K562 (cell line): ENCODE measurements at regions not wholly inside any gene's neighbourhood (a gene's known extent, or its start where the extent isn't known, plus 50 kb on each side); places are given as distances from the start of the nearest gene placed in this dataset.

Experiments
- ATAC-seq: fragments of 200-7000 bp; cut with Tn5 transposase; 3 replicates; pipeline ENCODE4 v1.9.1; 2020; ENCODE audit warnings: moderate library complexity
- BruUV-seq: library from RNA; stranded (reverse); fragments of 400-500 nt; replicated peaks from 2 replicates; lab custom pipeline; 2021; lab: Mats Ljungman, UMichigan
- CTCF ChIA-PET: fragments of 300-600 bp; formaldehyde crosslinking; extraction: SDS; loops from one replicate; lab custom pipeline; 2021; ENCODE audit warnings: low intra/inter-chr PET ratio; lab: Yijun Ruan, JAX
- POLR2A ChIA-PET: fragments of 300-600, 350-650 bp; sonication (Branson Sonifier 250); formaldehyde crosslinking; extraction: SDS; loops from one replicate; lab custom pipeline; 2021; ENCODE audit warnings: antibody characterized with exemption, inconsistent platforms; lab: Yijun Ruan, JAX
- DNase-seq, 4 experiments: peaks; one replicate each; pipeline versions ENCODE4 v3.0.0 to v3.0.0-alpha.2; 2011 to 2018; ENCODE audit warnings: low spot score in 3 of 4, mixed read lengths in 3 of 4; ENCODE audit errors: extremely low read depth in 1 of 4
- FAIRE-seq: peaks from 2 replicates; lab custom pipeline; 2011; peaks lifted over from hg19 to GRCh38; lab: Jason Lieb, UNC
- H2AFZ ChIP-seq: 2 replicates; pipeline ENCODE4 v1.6.0; 2011; ENCODE audit warnings: low read depth, low read length, control low read depth, inconsistent platforms
- H3K27ac ChIP-seq: fragments of 200-600 bp; 3 replicates; pipeline ENCODE4 v1.8.0; 2011; ENCODE audit warnings: low read depth, mild to moderate bottlenecking, control low read depth, inconsistent platforms, low read length, moderate library complexity, mixed read lengths; ENCODE audit errors: extremely low read depth
- H3K27me3 ChIP-seq, 2 experiments: fragments of 300-600 bp in 1 of 2; 2 replicates in 1 of 2; 3 replicates in 1 of 2; pipeline versions ENCODE4 v1.6.0 to v1.8.0; 2011; ENCODE audit warnings: inconsistent platforms in 2 of 2, low read length in 2 of 2, mild to moderate bottlenecking in 1 of 2, mixed read lengths in 1 of 2, moderate library complexity in 1 of 2; ENCODE audit not compliant: control insufficient read depth in 2 of 2, insufficient read depth in 2 of 2
- H3K36me3 ChIP-seq: fragments of 300-600 bp; 3 replicates; pipeline ENCODE4 v1.8.0; 2011; ENCODE audit warnings: mild to moderate bottlenecking, low read length, inconsistent platforms; ENCODE audit not compliant: control insufficient read depth, insufficient read depth
- H3K4me1 ChIP-seq, 2 experiments: fragments of 200-600 bp in 1 of 2; replicated peaks in 1 of 2; 2 replicates in 1 of 2; 3 replicates in 1 of 2; pipeline versions ENCODE4 v1.5.1 to v1.8.0; 2011; ENCODE audit warnings: inconsistent platforms in 2 of 2, low read length in 2 of 2, mild to moderate bottlenecking in 1 of 2, mixed read lengths in 1 of 2, moderate library complexity in 1 of 2; ENCODE audit not compliant: control insufficient read depth in 2 of 2, insufficient read depth in 2 of 2
- H3K4me2 ChIP-seq: 2 replicates; pipeline ENCODE4 v1.6.1; 2011; ENCODE audit warnings: low read length, control low read depth, inconsistent platforms, mixed read lengths; ENCODE audit not compliant: insufficient read depth
- H3K4me3 ChIP-seq: fragments of 200-600 bp; sonication (generic), shearing (Covaris generic); 2 replicates; pipeline ENCODE4 v1.5.1; 2016; ENCODE audit warnings: control low read depth, inconsistent platforms
- H3K79me2 ChIP-seq: fragments of 200-600 bp; 3 replicates; pipeline ENCODE4 v1.8.0; 2011; ENCODE audit warnings: low read length, inconsistent platforms; ENCODE audit not compliant: control insufficient read depth, insufficient read depth
- H3K9ac ChIP-seq, 2 experiments: 2 replicates each; pipeline versions ENCODE4 v1.6.0 to v1.6.1; 2011; ENCODE audit warnings: low read depth in 2 of 2, low read length in 2 of 2, control low read depth in 1 of 2, inconsistent platforms in 1 of 2, mild to moderate bottlenecking in 1 of 2, mixed read lengths in 1 of 2; ENCODE audit not compliant: insufficient read depth in 1 of 2
- H3K9me1 ChIP-seq: one replicate; pipeline ENCODE4 v1.6.0; 2011; ENCODE audit warnings: inconsistent platforms, mild to moderate bottlenecking, low read length, moderate library complexity; ENCODE audit not compliant: control insufficient read depth, insufficient read depth
- H3K9me3 ChIP-seq: replicated peaks from 2 replicates; pipeline ENCODE4 v1.5.1; 2011; ENCODE audit warnings: low read depth, low read length, inconsistent platforms; ENCODE audit not compliant: control insufficient read depth, insufficient read depth
- H4K20me1 ChIP-seq: replicated peaks from 2 replicates; pipeline ENCODE4 v1.6.1; 2011; ENCODE audit warnings: low read length, inconsistent platforms, mixed read lengths; ENCODE audit not compliant: control insufficient read depth, insufficient read depth
- DMBX1 ChIP-seq: fragments of 250-450 bp; sonication (Bioruptor Pico); IDR thresholded peaks from 2 replicates; pipeline ENCODE4 v1.8.0; 2022; ENCODE audit warnings: inconsistent platforms, mild to moderate bottlenecking, moderate library complexity, borderline replicate concordance
- GTF2B ChIP-seq: IDR thresholded peaks from 2 replicates; pipeline ENCODE4 v1.6.1; 2011; ENCODE audit not compliant: insufficient read length; ENCODE audit errors: extremely low read depth
- HOXB6 ChIP-seq: fragments of 250-450 bp; sonication (Bioruptor Pico); IDR thresholded peaks from 2 replicates; pipeline ENCODE4 v1.5.1; 2022; ENCODE audit warnings: mild to moderate bottlenecking, borderline replicate concordance
- IRF2 ChIP-seq: sonication (generic); formaldehyde crosslinking; IDR thresholded peaks from 2 replicates; pipeline ENCODE4 v1.8.1; 2022; ENCODE audit warnings: mild to moderate bottlenecking, missing genetic modification reagents
- KAT2B ChIP-seq: IDR thresholded peaks from one replicate; pipeline ENCODE4 v1.6.1; 2012; ENCODE audit warnings: low read depth, mild to moderate bottlenecking, control low read depth, inconsistent platforms, low read length, moderate library complexity
- KDM2B ChIP-seq: fragments of 250-450 bp; sonication (Bioruptor Pico); IDR thresholded peaks from 2 replicates; pipeline ENCODE4 v1.8.0; 2021; ENCODE audit warnings: mild to moderate bottlenecking, moderate library complexity
- NFATC3 ChIP-seq: fragments of 450-650 bp; IDR thresholded peaks from 2 replicates; pipeline ENCODE4 v1.6.1; 2017; ENCODE audit warnings: mild to moderate bottlenecking
- PCBP1 ChIP-seq: fragments of 200-400 bp; formaldehyde crosslinking; IDR thresholded peaks from 2 replicates; pipeline ENCODE4 v1.6.1; 2018; ENCODE audit warnings: mild to moderate bottlenecking, low read depth, low read length; ENCODE audit not compliant: poor library complexity, severe bottlenecking
- SMAD4 ChIP-seq: fragments of 250-450 bp; sonication (Bioruptor Pico); conservative IDR thresholded peaks from 2 replicates; pipeline ENCODE4 v1.8.0; 2021; ENCODE audit warnings: inconsistent platforms, mild to moderate bottlenecking, moderate library complexity
- SMARCA4 ChIP-seq: fragments of 450-650 bp; IDR thresholded peaks from 2 replicates; pipeline ENCODE4 v1.6.1; 2016
- SP1 ChIP-seq: sonication (generic); formaldehyde crosslinking; IDR thresholded peaks from 2 replicates; pipeline ENCODE4 v1.8.1; 2022; ENCODE audit warnings: mild to moderate bottlenecking, missing genetic modification reagents
- ZKSCAN1 ChIP-seq: fragments of 150-350 bp; IDR thresholded peaks from 2 replicates; pipeline ENCODE4 v1.6.1; 2016; ENCODE audit warnings: low read depth, low read length
- ZNF318 ChIP-seq, 2 experiments: fragments of 450-650 bp; IDR thresholded peaks; 2 replicates each; pipeline ENCODE4 v1.6.1; 2016; ENCODE audit warnings: mild to moderate bottlenecking in 2 of 2, borderline replicate concordance in 1 of 2, low read depth in 1 of 2, moderate library complexity in 1 of 2
- ZNF445 ChIP-seq: fragments of 250-450 bp; sonication (Bioruptor Pico); IDR thresholded peaks from 2 replicates; pipeline ENCODE4 v1.4.0; 2020; ENCODE audit warnings: low read depth, mild to moderate bottlenecking, moderate library complexity
- ZSCAN29 ChIP-seq: fragments of 450-650 bp; IDR thresholded peaks from 2 replicates; pipeline ENCODE4 v1.6.1; 2017
- WGBS: fragments of 100-300 bp; shearing (Covaris generic); methylation state at CpG from one replicate; pipeline ENCODE4 v1.1.6; 2016; ENCODE audit warnings: low coverage, mixed read lengths; ENCODE audit not compliant: insufficient coverage; ENCODE audit errors: missing lambda C conversion rate; 5-methylcytosine and 5-hydroxymethylcytosine counted together
- in situ Hi-C: fragments of 300-500 bp; cut with MboI; formaldehyde crosslinking; loops from 4 replicates; pipeline ENCODE4 v1.15.0; 2018; ENCODE audit warnings: inconsistent platforms, mixed read lengths
- intact Hi-C: fragments of 100-400 bp; cut with micrococcal nuclease; formaldehyde crosslinking; loops from 2 replicates; pipeline ENCODE4 v1.14.2; 2022

- Histone ChIP-seq H3K4me2 (0 out of 2 replicates have a peak overlapping the region, but pooled peaks have one; percentile 11), H2AFZ (no peak overlapping the region; the same call in 1 of the 2 replicates), H3K4me3 (no peak overlapping the region), H3K27ac (no peak overlapping the region), H3K9ac (no peak overlapping the region; a peak in 2 of 4 replicates), H3K36me3 (no peaks in the 10 kb centered on the region), H3K9me1 (no peaks in the 10 kb centered on the region), H3K9me3 (no peaks in the 10 kb centered on the region), H4K20me1 (no peaks in the 10 kb centered on the region; the same call in 1 of the 2 replicates), H3K4me1 (peaks cover 0 to 23% of the 10 kb centered on the region in 2 experiments; a peak in 2 of 5 replicates), H3K27me3 (peaks cover 19 to 32% of the 10 kb centered on the region in 2 experiments; a peak in 4 of 5 replicates), H3K79me2 (no peaks in the 10 kb centered on the region)
- BruUV-seq, result no TSS peak
- CTCF ChIA-PET, result no interaction called here
- in situ Hi-C loops, result no loop called here
- no peak for DNase-seq
- ATAC-seq, result peak; percentile 67
- intact Hi-C loops, result no loop called here
- WGBS, result 10% methylated on average over 32 of the region's 43 CpGs
- POLR2A ChIA-PET, result no interaction called here
- FAIRE-seq, result no peak
- TF ChIP-seq PCBP1, result no peak
- no peak for TF ChIP-seq HOXB6 (CRISPR knock-in tag)
- TF ChIP-seq ZSCAN29, result no peak
- no peak for TF ChIP-seq NFATC3
- no peak for TF ChIP-seq DMBX1
- TF ChIP-seq ZKSCAN1, result no peak
- no peak for TF ChIP-seq IRF2
- TF ChIP-seq SP1 (CRISPR knock-in tag), result no peak
- no peak for TF ChIP-seq SMARCA4
- TF ChIP-seq ZNF445 (CRISPR knock-in tag), result no peak
- TF ChIP-seq ZNF318 (IDR thresholded peaks at IDR 0.05; ENCODE audit: borderline replicate concordance in 1 of 2, low read depth in 1 of 2), result no peak
- no peak for TF ChIP-seq KAT2B
- TF ChIP-seq GTF2B, result no peak
- no peak for TF ChIP-seq KDM2B (CRISPR knock-in tag)
- no peak for TF ChIP-seq SMAD4 (CRISPR knock-in tag)
Observed at GRCh38 chr3:180828723-180829408, 83.6 kb upstream of the FXR1 start.
